ENCODE measurements at regions not wholly inside any gene's neighbourhood (a gene's known extent, or its start where the extent isn't known, plus 50 kb on each side); places are given as distances from the start of the nearest gene placed in this dataset. TPM values are rescaled to one million over a fixed set of nuclear protein-coding genes. Genes with fewer than 3 reads are reported as not detected.
"Not testable (repeated sequence)": the region's sequence is repeated elsewhere in the genome, so short reads cannot be mapped to it uniquely, and the experiment has no call there.

DNA sequence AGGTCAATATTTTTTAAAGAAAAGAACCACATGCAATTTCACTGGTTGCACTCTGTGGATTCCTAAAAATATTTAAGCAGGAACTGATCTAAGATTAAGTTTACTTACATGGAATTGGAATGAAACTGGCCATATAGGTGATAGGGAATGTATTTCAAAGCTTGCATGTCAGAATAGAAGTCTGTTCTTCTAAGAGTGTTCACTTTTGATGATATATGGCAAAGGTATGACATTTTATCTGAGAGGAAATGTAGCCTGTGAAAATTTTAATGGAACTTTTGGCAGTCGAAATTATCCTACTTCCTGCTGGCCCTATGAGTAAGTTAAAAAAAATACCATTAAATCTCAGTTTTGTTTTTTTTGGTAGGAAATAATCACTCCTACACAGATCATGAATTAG, 1538.4 kb downstream of the CDY2B start:
- not testable (repeated sequence) for H3K4ac ChIP-seq (ENCODE audit: low read depth, low read length); H3K36me3 ChIP-seq (ENCODE audit: control insufficient read depth, insufficient read depth, low read length); H3K79me1 ChIP-seq (ENCODE audit: low read length); H3K4me2 ChIP-seq (ENCODE audit: low read length); H4K5ac ChIP-seq (ENCODE audit: low read length); H3K27me3 ChIP-seq (ENCODE audit: insufficient read depth, low read length, poor library complexity); H3K4me1 ChIP-seq (ENCODE audit: control insufficient read depth, low read depth, low read length); H2BK120ac ChIP-seq (ENCODE audit: low read depth, low read length); H3K23ac ChIP-seq (ENCODE audit: low read length); H4K8ac ChIP-seq (ENCODE audit: low read depth, low read length); H2BK15ac ChIP-seq (replicated peaks; ENCODE audit: low read depth); H3K9ac ChIP-seq (ENCODE audit: low read length); DNase-seq; H3K56ac ChIP-seq (ENCODE audit: low read length); H3K18ac ChIP-seq (ENCODE audit: low read length); H3K4me3 ChIP-seq (ENCODE audit: low read length); H2AK5ac ChIP-seq (ENCODE audit: low read length); H3K27ac ChIP-seq (ENCODE audit: low read depth, low read length); H2BK5ac ChIP-seq (ENCODE audit: low read length); H3K79me2 ChIP-seq (ENCODE audit: control insufficient read depth, insufficient read depth, low read length)
- WGBS (ENCODE audit: extremely low coverage, insufficient coverage, low lambda C conversion rate): no CpG with 5 or more reads among the region's 1 CpG

DNA sequence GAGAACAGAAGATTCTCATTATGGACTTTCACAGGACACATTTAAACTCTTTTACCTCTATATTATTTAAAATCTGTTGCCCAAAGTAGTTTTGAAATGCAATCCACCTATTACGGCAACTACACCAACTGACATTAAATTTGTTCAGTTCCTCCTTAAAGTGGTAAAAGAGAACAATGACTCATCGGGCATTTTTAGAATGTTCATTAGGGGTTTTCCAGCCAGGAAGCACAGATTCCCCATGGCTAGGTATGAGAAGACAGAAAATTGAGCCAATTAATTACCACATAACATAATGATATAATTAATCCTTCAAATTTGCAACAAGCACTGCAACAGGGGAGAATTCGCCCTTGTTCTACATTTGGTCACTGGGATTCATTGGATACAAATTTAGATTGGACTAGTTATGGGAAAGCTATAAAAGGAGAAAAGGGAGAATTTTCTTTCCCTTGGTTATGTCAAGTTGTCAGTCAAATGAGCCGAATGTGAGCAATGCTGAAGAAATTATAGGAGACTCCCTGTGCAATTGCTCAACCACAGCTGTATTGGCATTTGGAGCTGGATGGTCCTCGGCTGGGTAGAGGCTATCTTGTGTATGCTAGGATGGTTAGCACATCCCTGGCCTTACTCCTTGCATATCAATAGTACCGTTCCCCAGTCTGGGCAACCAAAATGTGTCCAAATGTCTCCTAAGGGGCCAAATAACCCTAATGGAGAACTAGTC, 1549.8 kb downstream of the CDY2B start:
- H3K56ac ChIP-seq (ENCODE audit: low read length): not testable (repeated sequence)

DNA sequence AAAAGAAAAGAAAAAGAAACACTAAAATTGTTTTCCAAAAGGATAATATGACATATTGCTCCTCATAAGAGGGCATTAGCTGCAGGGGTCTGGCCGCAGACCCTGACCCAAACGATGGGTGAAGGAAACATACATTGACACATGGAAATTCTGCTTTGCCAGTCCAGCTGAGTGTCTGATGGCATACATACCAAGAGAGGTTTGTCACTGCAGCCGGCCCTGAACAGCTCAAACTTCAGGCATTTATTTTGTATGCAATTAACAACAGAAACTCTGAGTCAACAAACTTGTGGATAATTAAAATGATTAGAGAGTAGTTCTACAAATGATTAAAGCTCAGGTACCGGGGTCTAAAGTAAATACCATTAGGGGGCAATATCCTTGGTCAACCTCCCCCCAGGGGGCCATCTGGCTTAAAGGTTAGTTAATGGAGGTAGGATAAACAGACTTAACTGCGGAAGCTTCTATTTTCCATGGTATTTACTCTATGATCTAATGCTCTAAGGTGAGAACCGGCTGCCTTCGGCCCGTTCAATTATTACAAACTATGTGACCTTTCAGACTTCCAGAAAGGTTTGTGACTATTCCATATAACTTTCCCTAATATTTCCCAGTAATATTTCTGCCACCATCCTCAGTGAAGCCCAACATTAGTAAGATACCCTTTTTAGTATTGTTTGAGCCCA, 1550.7 kb downstream of the CDY2B start:
- H3K4me2 ChIP-seq (ENCODE audit: low read length); H4K5ac ChIP-seq (ENCODE audit: low read length): not testable (repeated sequence)

More for the DNA sequence above, 1549.8 kb downstream of the CDY2B start:
- H3K9ac ChIP-seq (ENCODE audit: low read length); H4K5ac ChIP-seq (ENCODE audit: low read length); H2BK5ac ChIP-seq (ENCODE audit: low read length); H3K79me2 ChIP-seq (ENCODE audit: control insufficient read depth, insufficient read depth, low read length); H3K18ac ChIP-seq (ENCODE audit: low read length); H3K27me3 ChIP-seq (ENCODE audit: insufficient read depth, low read length, poor library complexity); H3K36me3 ChIP-seq (ENCODE audit: control insufficient read depth, insufficient read depth, low read length); DNase-seq; H3K4me2 ChIP-seq (ENCODE audit: low read length); H3K4me3 ChIP-seq (ENCODE audit: low read length); H3K27ac ChIP-seq (ENCODE audit: low read depth, low read length); H2BK15ac ChIP-seq (replicated peaks; ENCODE audit: low read depth); H4K8ac ChIP-seq (ENCODE audit: low read depth, low read length); H3K4me1 ChIP-seq (ENCODE audit: control insufficient read depth, low read depth, low read length); H2AK5ac ChIP-seq (ENCODE audit: low read length); H3K79me1 ChIP-seq (ENCODE audit: low read length); H3K4ac ChIP-seq (ENCODE audit: low read depth, low read length); H3K23ac ChIP-seq (ENCODE audit: low read length); H2BK120ac ChIP-seq (ENCODE audit: low read depth, low read length): not testable (repeated sequence)
- no CpG with 5 or more reads among the region's 6 CpGs for WGBS (ENCODE audit: extremely low coverage, insufficient coverage, low lambda C conversion rate)

More for the DNA sequence above, 1550.7 kb downstream of the CDY2B start:
- not testable (repeated sequence) for H3K23ac ChIP-seq (ENCODE audit: low read length); H3K9ac ChIP-seq (ENCODE audit: low read length); DNase-seq; H4K8ac ChIP-seq (ENCODE audit: low read depth, low read length); H3K27ac ChIP-seq (ENCODE audit: low read depth, low read length); H2AK5ac ChIP-seq (ENCODE audit: low read length); H2BK15ac ChIP-seq (replicated peaks; ENCODE audit: low read depth); H3K4me3 ChIP-seq (ENCODE audit: low read length); H3K36me3 ChIP-seq (ENCODE audit: control insufficient read depth, insufficient read depth, low read length); H3K79me2 ChIP-seq (ENCODE audit: control insufficient read depth, insufficient read depth, low read length); H3K4me1 ChIP-seq (ENCODE audit: control insufficient read depth, low read depth, low read length); H3K56ac ChIP-seq (ENCODE audit: low read length); H3K4ac ChIP-seq (ENCODE audit: low read depth, low read length); H3K79me1 ChIP-seq (ENCODE audit: low read length); H3K27me3 ChIP-seq (ENCODE audit: insufficient read depth, low read length, poor library complexity); H2BK120ac ChIP-seq (ENCODE audit: low read depth, low read length); H2BK5ac ChIP-seq (ENCODE audit: low read length); H3K18ac ChIP-seq (ENCODE audit: low read length)
- WGBS (ENCODE audit: extremely low coverage, insufficient coverage, low lambda C conversion rate): no CpG with 5 or more reads among the region's 8 CpGs

Small RNAs in the stretch of these regions (small RNA-seq; reads per million reads assigned to genes)
- not detected for gene RNU6-184P (ENCODE audit: insufficient read depth)
